ENCODE measurements at regions not wholly inside any gene's neighbourhood (a gene's known extent, or its start where the extent isn't known, plus 50 kb on each side); places are given as distances from the start of the nearest gene placed in this dataset.

GRCh38 chr2:17309181-17309580 lies 209.1 kb downstream of the RAD51AP2 start:
- no peak overlapping the region for H3K4me3 ChIP-seq (ENCODE audit: control extremely low read depth in 1 of 5, extremely low read depth in 1 of 5, insufficient read depth in 1 of 5, low read depth in 2 of 5, low read length in 4 of 5)
- no peak overlapping the region for H2AFZ ChIP-seq (ENCODE audit: insufficient read depth, low read depth, low read length, poor library complexity, severe bottlenecking)
- no peaks in the 10 kb centered on the region for H3K27me3 ChIP-seq (replicated peaks in 1 of 4; ENCODE audit: control extremely low read depth in 1 of 4, control insufficient read depth in 3 of 4, insufficient read depth in 4 of 4, low read length in 3 of 4)
- no peak for DNase-seq
- no peak overlapping the region for H3K4me3 Mint-ChIP-seq
- WGBS (ENCODE audit: insufficient coverage) = 100% methylated on average over 1 of the region's 2 CpGs
- no peaks in the 10 kb centered on the region for H4K20me1 ChIP-seq (ENCODE audit: control insufficient read depth, insufficient read depth, low read length, poor library complexity, severe bottlenecking)
- no peaks in the 10 kb centered on the region for H3K9me3 Mint-ChIP-seq (ENCODE audit: insufficient read depth)
- no peak for TF ChIP-seq EZH2 (IDR thresholded peaks at IDR 0.05; ENCODE audit: borderline replicate concordance, insufficient read depth, low read depth, low read length, poor library complexity, severe bottlenecking)
- TF ChIP-seq, protein P1, sequence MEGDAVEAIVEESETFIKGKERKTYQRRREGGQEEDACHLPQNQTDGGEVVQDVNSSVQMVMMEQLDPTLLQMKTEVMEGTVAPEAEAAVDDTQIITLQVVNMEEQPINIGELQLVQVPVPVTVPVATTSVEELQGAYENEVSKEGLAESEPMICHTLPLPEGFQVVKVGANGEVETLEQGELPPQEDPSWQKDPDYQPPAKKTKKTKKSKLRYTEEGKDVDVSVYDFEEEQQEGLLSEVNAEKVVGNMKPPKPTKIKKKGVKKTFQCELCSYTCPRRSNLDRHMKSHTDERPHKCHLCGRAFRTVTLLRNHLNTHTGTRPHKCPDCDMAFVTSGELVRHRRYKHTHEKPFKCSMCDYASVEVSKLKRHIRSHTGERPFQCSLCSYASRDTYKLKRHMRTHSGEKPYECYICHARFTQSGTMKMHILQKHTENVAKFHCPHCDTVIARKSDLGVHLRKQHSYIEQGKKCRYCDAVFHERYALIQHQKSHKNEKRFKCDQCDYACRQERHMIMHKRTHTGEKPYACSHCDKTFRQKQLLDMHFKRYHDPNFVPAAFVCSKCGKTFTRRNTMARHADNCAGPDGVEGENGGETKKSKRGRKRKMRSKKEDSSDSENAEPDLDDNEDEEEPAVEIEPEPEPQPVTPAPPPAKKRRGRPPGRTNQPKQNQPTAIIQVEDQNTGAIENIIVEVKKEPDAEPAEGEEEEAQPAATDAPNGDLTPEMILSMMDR (IDR thresholded peaks at IDR 0.05) = no peak
- no peak overlapping the region for H3K9ac ChIP-seq (ENCODE audit: low read length)
- H3K9me3 ChIP-seq (ENCODE audit: control extremely low read depth in 1 of 3, control insufficient read depth in 2 of 3, insufficient read depth in 1 of 3, low read length in 2 of 3) = no peaks in the 10 kb centered on the region
- intact Hi-C loops (cut with micrococcal nuclease) = loop anchor here (2.0 to 10.0 kb wide), 2 partner anchors 124 to 362 kb away; no protein-coding TSS in a partner anchor
- no peak for ATAC-seq (ENCODE audit: low read depth)
- H3K27ac Mint-ChIP-seq = no peak overlapping the region
- no peaks in the 10 kb centered on the region for H3K36me3 ChIP-seq (replicated peaks in 1 of 2; ENCODE audit: control extremely low read depth in 1 of 2, control insufficient read depth in 1 of 2, extremely low read depth in 1 of 2, insufficient read depth in 2 of 2, low read length in 1 of 2)
- H3K4me1 ChIP-seq (ENCODE audit: control insufficient read depth in 2 of 2, insufficient read depth in 2 of 2, low read length in 2 of 2) = no peaks in the 10 kb centered on the region
- POLR2A ChIA-PET = no interaction called here
- no peak overlapping the region for H3K4me2 ChIP-seq (replicated peaks; ENCODE audit: low read depth, low read length, poor library complexity, severe bottlenecking)
- CTCF ChIA-PET = interaction anchor here (0.7 to 7.5 kb wide), 37 partner anchors 9 to 700 kb away, joined by 3 to 222 read pairs (median 4); no protein-coding TSS in a partner anchor
- H3K27me3 Mint-ChIP-seq = no peaks in the 10 kb centered on the region
- no peaks in the 10 kb centered on the region for H3K79me2 ChIP-seq (ENCODE audit: control insufficient read depth, insufficient read depth, low read length)
- H3K4me1 Mint-ChIP-seq = peaks cover 7% of the 10 kb centered on the region
- no peak overlapping the region for H3K27ac ChIP-seq (ENCODE audit: low read length in 2 of 2)

DNA sequence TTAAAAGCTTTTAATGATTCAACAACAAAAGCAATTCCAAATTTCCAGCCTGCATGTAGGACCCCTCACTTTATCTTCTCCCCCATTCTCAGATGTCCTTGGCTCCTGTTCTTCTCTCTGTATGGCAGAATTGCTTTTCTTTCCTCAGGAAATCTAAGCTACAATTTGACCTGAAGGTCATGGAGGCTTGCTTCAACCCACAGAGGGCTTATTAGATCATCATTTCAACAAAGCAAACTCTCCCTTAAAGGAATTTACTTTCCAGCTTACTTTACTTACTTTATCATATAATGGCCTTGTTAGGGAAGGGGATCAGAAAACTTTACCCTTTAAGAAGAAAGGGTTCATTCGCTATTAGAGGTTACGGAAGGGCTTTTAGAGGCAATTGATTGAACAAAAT lies 211.5 kb downstream of the RAD51AP2 start:
- TF ChIP-seq EZH2 (IDR thresholded peaks at IDR 0.05; ENCODE audit: borderline replicate concordance, insufficient read depth, low read depth, low read length, poor library complexity, severe bottlenecking) = no peak
- TF ChIP-seq, protein P1 (IDR thresholded peaks at IDR 0.05) = no peak
- Mint-ChIP-seq H3K4me3 (no peak overlapping the region), H3K27ac (no peak overlapping the region), H3K4me1 (peaks cover 7% of the 10 kb centered on the region), H3K27me3 (peaks cover 3% of the 10 kb centered on the region), H3K9me3 (ENCODE audit: insufficient read depth) (no peaks in the 10 kb centered on the region)
- Histone ChIP-seq H3K9ac (ENCODE audit: low read length) (no peak overlapping the region), H2AFZ (ENCODE audit: insufficient read depth, low read depth, low read length, poor library complexity, severe bottlenecking) (no peak overlapping the region), H4K20me1 (ENCODE audit: control insufficient read depth, insufficient read depth, low read length, poor library complexity, severe bottlenecking) (no peaks in the 10 kb centered on the region), H3K4me2 (replicated peaks; ENCODE audit: low read depth, low read length, poor library complexity, severe bottlenecking) (no peak overlapping the region), H3K4me3 (ENCODE audit: control extremely low read depth in 1 of 5, extremely low read depth in 1 of 5, insufficient read depth in 1 of 5, low read depth in 2 of 5, low read length in 4 of 5) (no peak overlapping the region), H3K4me1 (ENCODE audit: control insufficient read depth in 2 of 2, insufficient read depth in 2 of 2, low read length in 2 of 2) (no peaks in the 10 kb centered on the region), H3K9me3 (ENCODE audit: control extremely low read depth in 1 of 3, control insufficient read depth in 2 of 3, insufficient read depth in 1 of 3, low read length in 2 of 3) (no peaks in the 10 kb centered on the region), H3K79me2 (ENCODE audit: control insufficient read depth, insufficient read depth, low read length) (no peaks in the 10 kb centered on the region), H3K27ac (ENCODE audit: low read length in 2 of 2) (no peak overlapping the region), H3K36me3 (replicated peaks in 1 of 2; ENCODE audit: control extremely low read depth in 1 of 2, control insufficient read depth in 1 of 2, extremely low read depth in 1 of 2, insufficient read depth in 2 of 2, low read length in 1 of 2) (no peaks in the 10 kb centered on the region), H3K27me3 (replicated peaks in 1 of 4; ENCODE audit: control extremely low read depth in 1 of 4, control insufficient read depth in 3 of 4, insufficient read depth in 4 of 4, low read length in 3 of 4) (no peaks in the 10 kb centered on the region)
- POLR2A ChIA-PET = no interaction called here
- DNase-seq = no peak
- intact Hi-C loops (cut with micrococcal nuclease) = loop anchor here (10.0 kb wide), 1 partner anchor 122 kb away; no protein-coding TSS in a partner anchor
- CTCF ChIA-PET = interaction anchor here (1.2 to 1.6 kb wide), 3 partner anchors 9 to 533 kb away, joined by 3 to 14 read pairs (median 4); no protein-coding TSS in a partner anchor
- ATAC-seq (ENCODE audit: low read depth) = no peak
- WGBS (ENCODE audit: insufficient coverage) = no CpG with 5 or more reads among the region's 2 CpGs
